ENCODE measurements at regions not wholly inside any gene's neighbourhood (a gene's known extent, or its start where the extent isn't known, plus 50 kb on each side); places are given as distances from the start of the nearest gene placed in this dataset.
A peak's percentile ranks its signal among the peaks of the same experiment; 100 is the strongest.

- DNase-seq (ENCODE audit: low read depth in 2 of 2) = no peak
These were observed 445.7 kb downstream of the SMARCA1 start for GRCh38 chrX:129077424-129078170.

GRCh38 chrX:129071390-129071789 is 451.9 kb downstream of the SMARCA1 start:
- DNase-seq (ENCODE audit: low read depth in 2 of 2) = no peak

GRCh38 chrX:129065895-129066294 is 457.4 kb downstream of the SMARCA1 start:
- DNase-seq (ENCODE audit: low read depth in 2 of 2) = no peak

GRCh38 chrX:129058405-129058804 is 464.9 kb downstream of the SMARCA1 start:
- DNase-seq (ENCODE audit: low read depth in 2 of 2) = no peak

- no peak for DNase-seq (ENCODE audit: low read depth in 2 of 2)
These were observed 480.2 kb downstream of the SMARCA1 start for GRCh38 chrX:129043138-129043537.

GRCh38 chrX:129041319-129041718 is 482.0 kb downstream of the SMARCA1 start:
- DNase-seq (ENCODE audit: low read depth in 2 of 2) = no peak

GRCh38 chrX:129040124-129040523 is 483.2 kb downstream of the SMARCA1 start:
- DNase-seq (ENCODE audit: low read depth in 2 of 2) = no peak

GRCh38 chrX:129039176-129039575 is 484.1 kb downstream of the SMARCA1 start:
- no peak for DNase-seq (ENCODE audit: low read depth in 2 of 2)

- no peak for DNase-seq (ENCODE audit: low read depth in 2 of 2)
These were observed 485.9 kb downstream of the SMARCA1 start for GRCh38 chrX:129037389-129037788.

GRCh38 chrX:129035180-129035579 is 488.1 kb downstream of the SMARCA1 start:
- DNase-seq (ENCODE audit: low read depth in 2 of 2) = no peak

GRCh38 chrX:129034196-129034595 is 489.1 kb downstream of the SMARCA1 start:
- no peak for DNase-seq (ENCODE audit: low read depth in 2 of 2)

- no peak for DNase-seq (ENCODE audit: low read depth in 2 of 2)
These were observed 497.1 kb downstream of the SMARCA1 start for GRCh38 chrX:129026202-129026601.

- DNase-seq (ENCODE audit: low read depth in 2 of 2) = no peak
These were observed 497.9 kb downstream of the SMARCA1 start for GRCh38 chrX:129025376-129025775.

GRCh38 chrX:129019412-129019811 is 503.9 kb downstream of the SMARCA1 start:
- no peak for DNase-seq (ENCODE audit: low read depth in 2 of 2)

GRCh38 chrX:129015381-129015780 is 507.9 kb downstream of the SMARCA1 start:
- DNase-seq (ENCODE audit: low read depth in 2 of 2) = no peak

GRCh38 chrX:129013574-129013973 is 509.7 kb downstream of the SMARCA1 start:
- no peak for DNase-seq (ENCODE audit: low read depth in 2 of 2)

GRCh38 chrX:129007631-129008030 is 515.7 kb downstream of the SMARCA1 start:
- no peak for DNase-seq (ENCODE audit: low read depth in 2 of 2)

GRCh38 chrX:129006491-129006890 is 516.8 kb downstream of the SMARCA1 start:
- no peak for DNase-seq (ENCODE audit: low read depth in 2 of 2)

- DNase-seq (ENCODE audit: low read depth in 2 of 2) = no peak
These were observed 522.5 kb downstream of the SMARCA1 start for GRCh38 chrX:129000797-129001196.

GRCh38 chrX:129000018-129000417 is 523.3 kb downstream of the SMARCA1 start:
- DNase-seq (ENCODE audit: low read depth in 2 of 2) = no peak

GRCh38 chrX:128992107-128992971 is 531.0 kb downstream of the SMARCA1 start:
- no peak for DNase-seq (ENCODE audit: low read depth in 2 of 2)

- peak in 1 of 2 experiments; percentile 6 for DNase-seq (ENCODE audit: low read depth in 2 of 2)
These were observed 547.5 kb downstream of the SMARCA1 start for GRCh38 chrX:128975745-128976144.

- no peak for DNase-seq (ENCODE audit: low read depth in 2 of 2)
These were observed 550.3 kb downstream of the SMARCA1 start for GRCh38 chrX:128973033-128973432.
